Gastroesophageal sphincter (tissue), 4 donors: ENCODE measurements at regions not wholly inside any gene's neighbourhood (a gene's known extent, or its start where the extent isn't known, plus 50 kb on each side); places are given as distances from the start of the nearest gene placed in this dataset.
"Not testable (repeated sequence)": the region's sequence is repeated elsewhere in the genome, so short reads cannot be mapped to it uniquely, and the experiment has no call there.

Experiments used
- ATAC-seq: fragments of 150-250 bp; one replicate; pipeline ENCODE4 v1.9.1; 2016; ENCODE audit warnings: mild to moderate bottlenecking, moderate library complexity
- H3K27ac ChIP-seq, 4 donors: fragments of 200-600 bp; sonication (generic) in 3 of 4; 1 replicate in 3 of 4; 2 replicates in 1 of 4; pipeline ENCODE4 v1.5.1; 2016 to 2019
- H3K27me3 ChIP-seq: fragments of 200-600 bp; sonication (generic); one replicate; pipeline ENCODE4 v1.5.1; 2019
- H3K36me3 ChIP-seq, 2 donors: fragments of 200-600 bp; sonication (generic); one replicate each; pipeline ENCODE4 v1.5.1; 2019; ENCODE audit warnings: control low read depth in 1 of 2
- H3K4me1 ChIP-seq, 3 donors: fragments of 200-600 bp; sonication (generic); 1 replicate in 2 of 3; 2 replicates in 1 of 3; pipeline ENCODE4 v1.5.1; 2016 to 2019; ENCODE audit warnings: control low read depth in 2 of 3
- H3K4me3 ChIP-seq, 2 donors: fragments of 200-600 bp; sonication (generic); one replicate each; pipeline ENCODE4 v1.5.1; 2019; ENCODE audit warnings: mild to moderate bottlenecking in 1 of 2, moderate library complexity in 1 of 2
- H3K9me3 ChIP-seq, 3 donors: fragments of 200-600 bp; sonication (generic); one replicate each; pipeline ENCODE4 v1.5.1; 2017 to 2019; ENCODE audit warnings: control low read depth in 2 of 3
- POLR2AphosphoS5 ChIP-seq: sonication (generic); formaldehyde crosslinking; IDR thresholded peaks from one replicate; pipeline ENCODE4 v1.6.1; 2017; ENCODE audit warnings: antibody characterized with exemption
- WGBS, 2 donors: methylation state at CpG; one replicate each; pipeline ENCODE4 v1.1.5; 2018; ENCODE audit warnings: low coverage in 1 of 2; 5-methylcytosine and 5-hydroxymethylcytosine counted together
- small RNA-seq, 4 donors: library from RNA; depleted of rRNA; stranded (forward); fragments of <200 nt; gene quantifications; one replicate each; pipeline ENCODE3, GENCODE V24; 2016

GRCh38 chr16:29604631-29605549 lies 58.2 kb upstream of the SPN start:
- peak; percentile 82 for ATAC-seq
- WGBS, 2 donors: 52 to 100% methylated on average over 1 to 2 of the region's 21 CpGs
- Histone ChIP-seq H3K4me1 (peaks cover 4 to 62% (median 14%) of the 10 kb centered on the region in 3 donors), H3K27ac (peak overlapping the region in 3 of 4 donors; percentile 64 to 75 (median 74))
- H3K4me3 ChIP-seq, H3K36me3 ChIP-seq, H3K27me3 ChIP-seq, H3K9me3 ChIP-seq: not testable (repeated sequence)
- TF ChIP-seq POLR2AphosphoS5: peak; percentile 29

DNA sequence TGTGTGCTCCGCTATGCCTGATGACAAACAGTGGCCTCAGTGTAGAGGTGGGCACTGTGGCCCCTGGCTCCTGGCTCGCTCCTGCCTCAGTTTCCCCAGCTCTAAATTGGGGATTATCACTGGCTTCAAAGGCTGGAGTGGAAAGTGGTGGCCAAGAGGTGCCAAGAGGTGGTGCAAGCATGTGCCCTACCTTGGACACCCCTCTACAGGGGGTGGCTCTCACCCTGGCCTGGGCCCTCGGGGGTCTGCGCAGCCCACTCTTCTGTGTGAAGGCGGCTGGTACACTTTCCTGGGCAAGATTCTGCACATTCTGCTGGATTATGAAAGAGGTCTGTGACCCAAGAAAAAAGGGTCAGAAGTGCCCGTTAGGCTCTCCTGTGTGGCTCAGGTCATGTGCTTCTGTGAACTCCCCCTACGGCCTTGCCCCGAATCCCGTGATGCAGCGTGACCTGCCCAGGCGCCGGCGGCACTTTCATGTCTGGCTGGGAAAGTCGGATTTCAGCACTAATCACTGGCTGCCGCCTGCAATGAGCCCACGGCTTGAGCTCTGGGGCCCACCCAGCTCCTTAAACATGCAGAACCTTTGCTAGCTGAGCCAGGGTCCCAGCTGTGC lies 57.3 kb upstream of the SPN start:
- no CpG with 5 or more reads among the region's 16 CpGs for WGBS, 2 donors
- not testable (repeated sequence) for H3K9me3 ChIP-seq, H3K4me3 ChIP-seq, ATAC-seq, H3K36me3 ChIP-seq, H3K27me3 ChIP-seq
- Histone ChIP-seq H3K27ac (peak overlapping the region in 3 of 4 donors; percentile 64 to 75 (median 74)), H3K4me1 (peaks cover 4 to 62% (median 14%) of the 10 kb centered on the region in 3 donors)

DNA sequence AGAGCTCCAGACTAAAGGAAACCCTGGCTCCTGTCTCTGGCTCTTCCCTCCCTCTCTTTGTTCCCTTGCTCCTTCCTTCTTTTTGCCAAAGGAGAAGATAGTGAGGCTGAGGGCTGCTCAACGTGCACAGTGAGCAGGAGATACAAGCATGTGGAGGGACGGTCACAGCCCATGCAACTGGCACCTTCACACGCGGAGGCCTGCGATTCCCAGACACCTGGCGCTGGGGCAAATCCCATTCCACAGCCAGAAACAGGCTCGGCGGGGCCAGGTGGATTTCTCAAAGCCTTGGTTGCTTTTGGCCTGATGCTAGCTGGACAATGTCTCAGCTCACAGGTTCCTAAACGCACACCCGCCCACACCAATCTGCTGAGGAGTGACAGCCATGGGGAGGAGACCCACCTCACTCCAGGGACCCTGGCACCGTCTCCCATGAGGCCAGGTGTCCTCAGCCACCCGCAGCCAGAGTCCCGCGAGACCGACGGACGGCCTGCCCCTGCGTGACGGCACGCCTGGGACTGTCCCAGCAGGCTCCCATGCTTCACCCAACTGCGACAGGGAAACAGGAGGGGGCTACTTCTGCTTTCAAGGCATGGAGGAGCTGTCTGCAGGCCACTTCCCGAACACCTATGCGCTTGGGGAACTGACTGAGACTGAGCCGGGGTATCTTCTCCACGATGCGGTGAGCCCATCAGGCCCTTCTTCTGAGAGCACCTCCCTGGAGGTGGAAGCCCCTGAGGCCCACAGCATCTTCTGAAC lies 56.2 kb upstream of the SPN start:
- H3K4me1 ChIP-seq: peaks cover 4 to 61% (median 11%) of the 10 kb centered on the region in 3 donors
- not testable (repeated sequence) for H3K27me3 ChIP-seq, H3K9me3 ChIP-seq, H3K36me3 ChIP-seq, ATAC-seq, H3K4me3 ChIP-seq
- no CpG with 5 or more reads among the region's 26 CpGs for WGBS, 2 donors
- peak overlapping the region in 3 of 4 donors; percentile 64 to 78 (median 64) for H3K27ac ChIP-seq

DNA sequence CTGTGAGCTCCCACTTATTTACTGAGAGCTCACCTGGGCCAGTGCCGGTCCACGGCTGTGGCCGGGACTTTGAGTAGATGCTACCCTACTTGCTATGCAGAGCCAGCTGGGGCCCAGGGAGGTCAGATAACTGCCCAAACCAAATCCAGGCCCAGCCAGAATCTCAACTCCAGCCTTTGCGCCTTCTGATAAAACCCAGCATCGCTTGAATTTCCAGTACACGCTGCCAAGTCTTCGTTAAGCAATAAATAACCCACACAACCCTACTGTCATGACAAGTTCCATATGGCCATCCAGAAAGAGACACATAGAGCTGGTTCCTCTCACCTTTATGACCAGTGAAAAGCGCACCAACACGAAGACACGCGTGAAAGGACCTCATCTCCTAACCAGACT lies 55.6 kb upstream of the SPN start:
- ATAC-seq, H3K36me3 ChIP-seq, H3K27me3 ChIP-seq, H3K9me3 ChIP-seq, H3K4me3 ChIP-seq: not testable (repeated sequence)
- Histone ChIP-seq H3K27ac (peak overlapping the region in 3 of 4 donors; percentile 64 to 78 (median 64)), H3K4me1 (peaks cover 4 to 59% (median 11%) of the 10 kb centered on the region in 3 donors)
- WGBS, 2 donors: 20 to 32% methylated on average over 1 to 5 of the region's 11 CpGs

DNA sequence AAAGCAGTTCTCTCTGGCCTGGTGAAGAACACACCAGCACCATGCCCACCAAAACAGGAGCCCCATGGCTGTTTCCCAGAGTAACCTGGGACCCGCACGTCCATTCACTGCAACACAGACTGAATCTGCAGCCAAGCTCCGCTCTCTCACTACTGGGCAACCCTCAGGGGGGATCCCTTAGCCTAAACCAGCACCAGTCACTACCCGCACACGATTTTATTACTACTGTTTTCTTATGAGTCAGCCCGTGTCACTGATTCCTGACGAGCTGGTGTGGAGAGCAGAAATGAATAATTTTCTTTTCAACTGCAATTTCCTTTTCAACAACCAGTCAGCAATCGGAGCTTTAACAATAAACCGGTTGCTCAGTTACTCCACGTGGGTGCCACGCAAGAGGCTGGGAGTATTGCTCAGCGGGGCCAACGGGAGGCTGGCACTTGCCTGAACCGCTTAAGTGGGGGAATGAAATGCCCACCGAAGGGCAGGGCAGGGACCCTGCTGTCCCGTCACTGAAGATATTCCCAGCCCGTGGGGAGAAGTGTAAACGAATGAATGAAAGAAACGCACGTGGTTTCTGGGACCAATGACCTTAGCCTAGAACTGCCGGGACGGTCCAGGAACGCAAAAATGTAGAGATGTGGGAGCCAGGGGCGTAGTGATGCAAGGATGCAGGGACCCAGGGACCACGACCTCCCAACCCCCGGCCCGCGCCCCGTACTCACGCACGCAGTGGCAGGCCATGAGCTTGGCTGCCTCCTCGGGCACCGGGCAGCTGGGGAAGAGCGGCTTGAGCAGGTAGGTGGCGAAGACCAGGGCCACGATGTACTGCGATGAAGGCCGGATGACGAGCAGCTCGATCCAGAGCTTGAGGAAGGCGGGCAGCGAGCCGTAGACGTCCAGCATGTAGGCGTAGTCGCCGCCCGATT lies 50.4 kb upstream of the SPN start:
- H3K27ac ChIP-seq: peak overlapping the region in 3 of 4 donors; percentile 75 to 82 (median 77)
- not testable (repeated sequence) for H3K27me3 ChIP-seq, H3K36me3 ChIP-seq, H3K9me3 ChIP-seq
- H3K4me1 ChIP-seq: peaks cover 0 to 30% (median 0%) of the 10 kb centered on the region in 3 donors
- H3K4me3 ChIP-seq: peak overlapping the region; percentile 37 to 69
- WGBS, 2 donors: 0% methylated on average over 2 of the region's 48 CpGs
- peak; percentile 37 for ATAC-seq

Small RNA genes in the stretch of these regions (small RNA-seq; reads per million reads assigned to genes)
- gene MIR3680-2: 0 reads per million in 4 donors
